Erythroblast (primary cell): ENCODE measurements at regions not wholly inside any gene's neighbourhood (a gene's known extent, or its start where the extent isn't known, plus 50 kb on each side); places are given as distances from the start of the nearest gene placed in this dataset.

Source experiments
- GATA1 ChIP-seq: IDR thresholded peaks from 2 replicates; pipeline ENCODE4 v1.6.1; 2011; ENCODE audit warnings: low read depth, mild to moderate bottlenecking, control low read depth, low read length, moderate library complexity
- POLR2A ChIP-seq: IDR thresholded peaks from 2 replicates; pipeline ENCODE4 v1.6.1; 2011; ENCODE audit warnings: mild to moderate bottlenecking, low read length

- TF ChIP-seq POLR2A (no peak), GATA1 (no peak)
Observed at GRCh38 chr1:187396929-187397796, 568.4 kb downstream of the PLA2G4A start.
